T-helper 2 cell treated with Interferon-gamma antibody and Interleukin-4, amounts not matched to agents 100 ng/mL and 5 ng/mL, for 36 hours (primary cell): ENCODE measurements at regions not wholly inside any gene's neighbourhood (a gene's known extent, or its start where the extent isn't known, plus 50 kb on each side); places are given as distances from the start of the nearest gene placed in this dataset.

ENCODE experiments used
- intact Hi-C: fragments of 100-400 bp; cut with micrococcal nuclease; formaldehyde crosslinking; loops from one replicate; pipeline ENCODE4 v1.15.1; 2023

- intact Hi-C loops: no loop called here
These were observed 105.5 kb upstream of the HDAC4 start for GRCh38 chr2:239506101-239506857.

- intact Hi-C loops: no loop called here
These were observed 103.9 kb upstream of the HDAC4 start for GRCh38 chr2:239504643-239505235.

- intact Hi-C loops: no loop called here
These were observed 101.8 kb upstream of the HDAC4 start for GRCh38 chr2:239502430-239503186.

- intact Hi-C loops: no loop called here
These were observed 100.0 kb upstream of the HDAC4 start for GRCh38 chr2:239500574-239501550.

GRCh38 chr2:239499726-239500573, 99.1 kb upstream of the HDAC4 start:
- intact Hi-C loops: no loop called here

- intact Hi-C loops: no loop called here
These were observed 98.3 kb upstream of the HDAC4 start for GRCh38 chr2:239498981-239499634.

- intact Hi-C loops: no loop called here
These were observed 97.8 kb upstream of the HDAC4 start for GRCh38 chr2:239498576-239498975.

GRCh38 chr2:239496700-239497099, 95.9 kb upstream of the HDAC4 start:
- intact Hi-C loops: no loop called here

- intact Hi-C loops: no loop called here
These were observed 95.0 kb upstream of the HDAC4 start for GRCh38 chr2:239495791-239496233.

GRCh38 chr2:239495175-239495574, 94.4 kb upstream of the HDAC4 start:
- intact Hi-C loops: no loop called here

- intact Hi-C loops: no loop called here
These were observed 93.8 kb upstream of the HDAC4 start for GRCh38 chr2:239494578-239494977.

GRCh38 chr2:239489481-239489880, 88.7 kb upstream of the HDAC4 start:
- intact Hi-C loops: no loop called here

- intact Hi-C loops: no loop called here
These were observed 87.3 kb upstream of the HDAC4 start for GRCh38 chr2:239488125-239488524.

- intact Hi-C loops: no loop called here
These were observed 86.5 kb upstream of the HDAC4 start for GRCh38 chr2:239487272-239487671.

- intact Hi-C loops: no loop called here
These were observed 84.8 kb upstream of the HDAC4 start for GRCh38 chr2:239485622-239486021.

- intact Hi-C loops: no loop called here
These were observed 83.9 kb upstream of the HDAC4 start for GRCh38 chr2:239484571-239485355.

- intact Hi-C loops: no loop called here
These were observed 82.2 kb upstream of the HDAC4 start for GRCh38 chr2:239482778-239483712.

GRCh38 chr2:239479471-239479870, 78.7 kb upstream of the HDAC4 start:
- intact Hi-C loops: no loop called here
